Ovary (tissue), 3 donors: ENCODE measurements at regions not wholly inside any gene's neighbourhood (a gene's known extent, or its start where the extent isn't known, plus 50 kb on each side); places are given as distances from the start of the nearest gene placed in this dataset.

Source experiments
- CTCF ChIP-seq, 3 donors: fragments of 450-650 bp in 2 of 3; fragments of 200-600 bp in 1 of 3; IDR thresholded peaks; one replicate each; pipeline versions ENCODE4 v1.5.1 to v1.8.0; 2016 to 2022; ENCODE audit warnings: antibody characterized with exemption in 3 of 3, mild to moderate bottlenecking in 1 of 3
- EP300 ChIP-seq: sonication (generic); formaldehyde crosslinking; IDR thresholded peaks from one replicate; pipeline ENCODE4 v1.6.1; 2017; ENCODE audit warnings: antibody characterized with exemption
- POLR2A ChIP-seq: fragments of 450-650 bp; IDR thresholded peaks from one replicate; pipeline ENCODE4 v1.6.1; 2017; ENCODE audit warnings: antibody characterized with exemption, mild to moderate bottlenecking, moderate library complexity
- donor health status: DM: no; HTN: no; CAD: no.

DNA sequence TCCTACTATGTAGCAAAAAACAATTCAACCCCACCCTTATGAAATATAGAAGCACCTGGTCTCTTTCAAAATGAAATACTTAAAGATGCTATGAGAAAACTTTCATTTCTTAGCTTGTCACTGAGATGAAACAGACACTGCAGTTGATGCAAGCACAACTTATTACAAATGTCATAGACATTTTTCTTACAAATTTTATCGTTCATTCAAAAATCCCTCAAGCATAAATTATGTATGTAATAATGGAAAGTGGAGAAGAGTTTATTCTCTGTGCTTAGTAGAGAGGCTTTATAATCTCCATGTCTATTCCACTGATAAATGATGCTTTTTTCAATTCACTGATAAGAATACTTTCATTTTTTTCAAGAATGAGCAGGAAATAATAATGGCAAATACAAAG is 1943.9 kb upstream of the IGFBP7 start:
- no peak for TF ChIP-seq EP300
- no peak for TF ChIP-seq CTCF (IDR thresholded peaks at IDR 0.05)
- no peak for TF ChIP-seq POLR2A
